GM12878 (cell line): ENCODE measurements at regions not wholly inside any gene's neighbourhood (a gene's known extent, or its start where the extent isn't known, plus 50 kb on each side); places are given as distances from the start of the nearest gene placed in this dataset.

Experiments used
- ATAC-seq: fragments of 200-7000 bp; cut with Tn5 transposase; 3 replicates; pipeline ENCODE4 v1.9.1; 2020; ENCODE audit warnings: mild to moderate bottlenecking, moderate library complexity
- BruUV-seq: library from RNA; stranded (reverse); fragments of 400-500 nt; replicated peaks from 2 replicates; lab custom pipeline; 2021; lab: Mats Ljungman, UMichigan
- CTCF ChIA-PET: fragments of 300-600 bp; sonication (Branson Sonifier 250); formaldehyde crosslinking; extraction: SDS; loops from one replicate; lab custom pipeline; 2021; ENCODE audit warnings: inconsistent platforms; lab: Yijun Ruan, JAX
- POLR2A ChIA-PET: fragments of 350-600 bp; formaldehyde crosslinking; extraction: SDS; loops from one replicate; lab custom pipeline; 2021; ENCODE audit warnings: inconsistent platforms; lab: Charles Lee
- RAD21 ChIA-PET: fragments of 300-600 bp; sonication (Branson Sonifier 250); formaldehyde crosslinking; loops from one replicate; lab custom pipeline; 2023; ENCODE audit warnings: antibody characterized with exemption; ENCODE audit not compliant: unreplicated experiment; lab: Charles Lee
- SMC1A ChIA-PET: fragments of 300-600 bp; sonication (Branson Sonifier 250); formaldehyde crosslinking; loops from one replicate; lab custom pipeline; 2023; ENCODE audit not compliant: unreplicated experiment, uncharacterized antibody; lab: Charles Lee
- DNase-seq: peaks from one replicate; pipeline ENCODE4 v3.0.0-alpha.2; 2011; ENCODE audit warnings: low read depth, low spot score
- FAIRE-seq: peaks from 3 replicates; lab custom pipeline; 2011; peaks lifted over from hg19 to GRCh38; lab: Jason Lieb, UNC
- H2AFZ ChIP-seq: 2 replicates; pipeline ENCODE4 v1.6.0; 2011; ENCODE audit warnings: low read depth, low read length, control low read depth; ENCODE audit not compliant: control insufficient read depth
- H3K27ac ChIP-seq: 2 replicates; pipeline ENCODE4 v1.5.1; 2011; ENCODE audit warnings: control low read depth; ENCODE audit not compliant: control insufficient read depth, insufficient read depth
- H3K27me3 ChIP-seq, 2 experiments: replicated peaks in 1 of 2; 2 replicates each; pipeline versions ENCODE4 v1.6.0 to v1.6.1; 2011; ENCODE audit warnings: low read length in 1 of 2; ENCODE audit not compliant: control insufficient read depth in 2 of 2, insufficient read depth in 2 of 2
- H3K36me3 ChIP-seq, 2 experiments: 2 replicates each; pipeline ENCODE4 v1.5.1; 2011; ENCODE audit warnings: low read length in 1 of 2; ENCODE audit not compliant: control insufficient read depth in 2 of 2, insufficient read depth in 2 of 2
- H3K4me1 ChIP-seq: 2 replicates; pipeline ENCODE4 v1.6.1; 2011; ENCODE audit warnings: mild to moderate bottlenecking, low read length, moderate library complexity, mixed read lengths; ENCODE audit not compliant: control insufficient read depth, insufficient read depth
- H3K4me2 ChIP-seq: 2 replicates; pipeline ENCODE4 v1.6.0; 2011; ENCODE audit warnings: control low read depth; ENCODE audit not compliant: control insufficient read depth, insufficient read depth
- H3K4me3 ChIP-seq: fragments of 200-600 bp; sonication (generic); 2 replicates; pipeline ENCODE4 v1.5.1; 2016
- H3K79me2 ChIP-seq: 2 replicates; pipeline ENCODE4 v1.6.0; 2011; ENCODE audit warnings: low read length; ENCODE audit not compliant: control insufficient read depth, insufficient read depth
- H3K9ac ChIP-seq: 2 replicates; pipeline ENCODE4 v1.8.0; 2011; ENCODE audit warnings: low read length, control low read depth, mixed read lengths; ENCODE audit not compliant: control insufficient read depth, insufficient read depth
- H3K9me3 ChIP-seq: replicated peaks from 3 replicates; pipeline ENCODE4 v1.5.1; 2011; ENCODE audit warnings: mild to moderate bottlenecking, low read length; ENCODE audit not compliant: control insufficient read depth, insufficient read depth
- H4K20me1 ChIP-seq: 2 replicates; pipeline ENCODE4 v1.6.0; 2011; ENCODE audit not compliant: control insufficient read depth, insufficient read depth
- ATF7 ChIP-seq: fragments of 450-650 bp; IDR thresholded peaks from 2 replicates; pipeline ENCODE4 v1.6.1; 2016; ENCODE audit warnings: low read depth, mild to moderate bottlenecking
- IKZF1 ChIP-seq: fragments of 450-650 bp; conservative IDR thresholded peaks from 2 replicates; pipeline ENCODE4 v1.6.1; 2017; ENCODE audit warnings: antibody characterized with exemption, mild to moderate bottlenecking
- MYC ChIP-seq: IDR thresholded peaks from 2 replicates; pipeline ENCODE4 v1.6.1; 2011; ENCODE audit warnings: mild to moderate bottlenecking, low read length, moderate library complexity, inconsistent platforms; ENCODE audit not compliant: insufficient read depth, insufficient replicate concordance, insufficient read length, severe bottlenecking
- POLR2A ChIP-seq: IDR thresholded peaks from 2 replicates; pipeline ENCODE4 v1.6.1; 2011; ENCODE audit warnings: low read depth, mild to moderate bottlenecking, low read length
- POLR2AphosphoS2 ChIP-seq: IDR thresholded peaks from 2 replicates; pipeline ENCODE4 v1.6.1; 2011; ENCODE audit warnings: low read depth, mild to moderate bottlenecking, low read length, improper control_type of control experiment, moderate library complexity
- RELA ChIP-seq: fragments of 450-650 bp; IDR thresholded peaks from 2 replicates; pipeline ENCODE4 v1.8.0; 2014; ENCODE audit warnings: borderline replicate concordance; ENCODE audit not compliant: partially characterized antibody
- RUNX3 ChIP-seq: IDR thresholded peaks from 2 replicates; pipeline ENCODE4 v1.6.1; 2012; ENCODE audit warnings: low read length, inconsistent platforms
- WGBS: methylation state at CpG from one replicate; pipeline ENCODE4 v1.1.6; 2016; ENCODE audit warnings: low lambda C conversion rate; ENCODE audit not compliant: insufficient replicate concordance, insufficient coverage; ENCODE audit errors: missing lambda C conversion rate; 5-methylcytosine and 5-hydroxymethylcytosine counted together
- in situ Hi-C: fragments of 300-500 bp; cut with MboI; formaldehyde crosslinking; loops from 9 replicates; pipeline ENCODE4 v1.14.3; 2018; ENCODE audit warnings: mixed read lengths
- intact Hi-C: fragments of 100-400 bp; cut with micrococcal nuclease; formaldehyde crosslinking; loops from one replicate; pipeline ENCODE4 v1.14.2; 2022; ENCODE audit not compliant: unreplicated experiment
- TF ChIP-seq, protein P1 (sequence below): fragments of 450-650 bp; conservative IDR thresholded peaks from 2 replicates; pipeline ENCODE4 v1.6.1; 2017; ENCODE audit warnings: mild to moderate bottlenecking, moderate library complexity
- TF ChIP-seq, protein P2 (sequence below): fragments of 450-650 bp; IDR thresholded peaks from 2 replicates; pipeline ENCODE4 v1.6.1; 2017; ENCODE audit warnings: mild to moderate bottlenecking

GRCh38 chr4:128540122-128540521 lies 252.5 kb upstream of the PGRMC2 start:
- SMC1A ChIA-PET: no interaction called here
- POLR2A ChIA-PET: no interaction called here
- no peak for DNase-seq
- no peaks in the 10 kb centered on the region for H4K20me1 ChIP-seq
- no peaks in the 10 kb centered on the region for H3K9me3 ChIP-seq
- H3K4me3 ChIP-seq: no peak overlapping the region
- no peak overlapping the region for H2AFZ ChIP-seq
- intact Hi-C loops (no loop called here), in situ Hi-C loops (no loop called here)
- RAD21 ChIA-PET: no interaction called here
- TF ChIP-seq ATF7 (no peak), IKZF1 (no peak)
- 31% methylated on average over 3 of the region's 3 CpGs for WGBS
- H3K4me1 ChIP-seq: no peaks in the 10 kb centered on the region
- no peaks in the 10 kb centered on the region for H3K79me2 ChIP-seq
- no peak overlapping the region for H3K9ac ChIP-seq
- no peak for FAIRE-seq
- ATAC-seq: no peak
- no TSS peak for BruUV-seq
- no peak overlapping the region for H3K27ac ChIP-seq
- CTCF ChIA-PET: interaction anchor here (0.9 to 1.2 kb wide), 3 partner anchors 12 to 85 kb away, joined by 3 to 5 read pairs (median 3); no protein-coding TSS in a partner anchor
- no peaks in the 10 kb centered on the region for H3K36me3 ChIP-seq
- no peaks in the 10 kb centered on the region for H3K27me3 ChIP-seq
- H3K4me2 ChIP-seq: no peak overlapping the region

- POLR2A ChIA-PET: no interaction called here
- BruUV-seq: no TSS peak
- no peak for FAIRE-seq
- WGBS: 69% methylated on average over 13 of the region's 13 CpGs
- Histone ChIP-seq H3K9me3 (no peaks in the 10 kb centered on the region), H3K27me3 (no peaks in the 10 kb centered on the region), H3K4me2 (no peak overlapping the region), H3K9ac (no peak overlapping the region), H3K27ac (no peak overlapping the region), H4K20me1 (no peaks in the 10 kb centered on the region)
- RAD21 ChIA-PET: no interaction called here
- intact Hi-C loops: no loop called here
- TF ChIP-seq RUNX3: no peak
- TF ChIP-seq RELA: no peak
- TF ChIP-seq POLR2AphosphoS2: no peak
- no peak for TF ChIP-seq MYC
- TF ChIP-seq, protein P1, sequence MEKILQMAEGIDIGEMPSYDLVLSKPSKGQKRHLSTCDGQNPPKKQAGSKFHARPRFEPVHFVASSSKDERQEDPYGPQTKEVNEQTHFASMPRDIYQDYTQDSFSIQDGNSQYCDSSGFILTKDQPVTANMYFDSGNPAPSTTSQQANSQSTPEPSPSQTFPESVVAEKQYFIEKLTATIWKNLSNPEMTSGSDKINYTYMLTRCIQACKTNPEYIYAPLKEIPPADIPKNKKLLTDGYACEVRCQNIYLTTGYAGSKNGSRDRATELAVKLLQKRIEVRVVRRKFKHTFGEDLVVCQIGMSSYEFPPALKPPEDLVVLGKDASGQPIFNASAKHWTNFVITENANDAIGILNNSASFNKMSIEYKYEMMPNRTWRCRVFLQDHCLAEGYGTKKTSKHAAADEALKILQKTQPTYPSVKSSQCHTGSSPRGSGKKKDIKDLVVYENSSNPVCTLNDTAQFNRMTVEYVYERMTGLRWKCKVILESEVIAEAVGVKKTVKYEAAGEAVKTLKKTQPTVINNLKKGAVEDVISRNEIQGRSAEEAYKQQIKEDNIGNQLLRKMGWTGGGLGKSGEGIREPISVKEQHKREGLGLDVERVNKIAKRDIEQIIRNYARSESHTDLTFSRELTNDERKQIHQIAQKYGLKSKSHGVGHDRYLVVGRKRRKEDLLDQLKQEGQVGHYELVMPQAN: no peak
- TF ChIP-seq, protein P2, sequence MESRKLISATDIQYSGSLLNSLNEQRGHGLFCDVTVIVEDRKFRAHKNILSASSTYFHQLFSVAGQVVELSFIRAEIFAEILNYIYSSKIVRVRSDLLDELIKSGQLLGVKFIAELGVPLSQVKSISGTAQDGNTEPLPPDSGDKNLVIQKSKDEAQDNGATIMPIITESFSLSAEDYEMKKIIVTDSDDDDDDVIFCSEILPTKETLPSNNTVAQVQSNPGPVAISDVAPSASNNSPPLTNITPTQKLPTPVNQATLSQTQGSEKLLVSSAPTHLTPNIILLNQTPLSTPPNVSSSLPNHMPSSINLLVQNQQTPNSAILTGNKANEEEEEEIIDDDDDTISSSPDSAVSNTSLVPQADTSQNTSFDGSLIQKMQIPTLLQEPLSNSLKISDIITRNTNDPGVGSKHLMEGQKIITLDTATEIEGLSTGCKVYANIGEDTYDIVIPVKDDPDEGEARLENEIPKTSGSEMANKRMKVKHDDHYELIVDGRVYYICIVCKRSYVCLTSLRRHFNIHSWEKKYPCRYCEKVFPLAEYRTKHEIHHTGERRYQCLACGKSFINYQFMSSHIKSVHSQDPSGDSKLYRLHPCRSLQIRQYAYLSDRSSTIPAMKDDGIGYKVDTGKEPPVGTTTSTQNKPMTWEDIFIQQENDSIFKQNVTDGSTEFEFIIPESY: no peak
- TF ChIP-seq POLR2A: no peak
- TF ChIP-seq, all 136 proteins: peak for 0
- Histone ChIP-seq H2AFZ (no peak overlapping the region), H3K36me3 (no peaks in the 10 kb centered on the region), H3K4me1 (no peaks in the 10 kb centered on the region), H3K79me2 (no peaks in the 10 kb centered on the region), H3K4me3 (no peak overlapping the region)
- ATAC-seq (no peak), DNase-seq (no peak)
- SMC1A ChIA-PET: interaction anchor here (1.0 to 2.0 kb wide), 3 partner anchors 15 to 20 kb away, joined by 3 to 4 read pairs (median 4); no protein-coding TSS in a partner anchor
- in situ Hi-C loops: no loop called here
- CTCF ChIA-PET: interaction anchor here (0.9 to 1.0 kb wide), 2 partner anchors 15 to 84 kb away, joined by 3 read pairs; no protein-coding TSS in a partner anchor
These were observed 250.7 kb upstream of the PGRMC2 start for GRCh38 chr4:128538111-128538882.
